SK-N-SH treated with all-trans-retinoic acid at 6 μM for 48 hours (cell line): ENCODE measurements at regions not wholly inside any gene's neighbourhood (a gene's known extent, or its start where the extent isn't known, plus 50 kb on each side); places are given as distances from the start of the nearest gene placed in this dataset.

Experiments used
- ATAC-seq: fragments of 200-7000 bp; cut with Tn5 transposase; 3 replicates; pipeline ENCODE4 v1.9.1; 2020; ENCODE audit warnings: mild to moderate bottlenecking, moderate library complexity
- ARNTL ChIP-seq: fragments of 450-650 bp; formaldehyde crosslinking; IDR thresholded peaks from 2 replicates; pipeline ENCODE4 v1.5.0; 2020; ENCODE audit warnings: low read depth, mild to moderate bottlenecking, moderate library complexity, borderline replicate concordance
- CSDC2 ChIP-seq: fragments of 250-450 bp; sonication (Bioruptor Pico); IDR thresholded peaks from 2 replicates; pipeline ENCODE4 v1.5.0; 2020; ENCODE audit warnings: mild to moderate bottlenecking, moderate library complexity
- CSRNP3 ChIP-seq: fragments of 250-450 bp; sonication (Bioruptor Pico); IDR thresholded peaks from 2 replicates; pipeline ENCODE4 v1.5.1; 2021; ENCODE audit warnings: mild to moderate bottlenecking, moderate library complexity
- ESRRG ChIP-seq: fragments of 250-450 bp; sonication (Bioruptor Pico); IDR thresholded peaks from 2 replicates; pipeline ENCODE4 v1.6.1; 2021; ENCODE audit warnings: mild to moderate bottlenecking
- ISL1 ChIP-seq: fragments of 250-450 bp; sonication (Bioruptor Pico); IDR thresholded peaks from 2 replicates; pipeline ENCODE4 v2.1.2; 2022; ENCODE audit warnings: mild to moderate bottlenecking, moderate library complexity
- PATZ1 ChIP-seq: fragments of 250-450 bp; sonication (Bioruptor Pico); IDR thresholded peaks from 2 replicates; pipeline ENCODE4 v1.8.0; 2020; ENCODE audit warnings: mild to moderate bottlenecking, moderate library complexity, borderline replicate concordance
- POU6F1 ChIP-seq: fragments of 250-450 bp; sonication (Bioruptor Pico); IDR thresholded peaks from 2 replicates; pipeline ENCODE4 v1.8.0; 2021; ENCODE audit warnings: low read depth, mild to moderate bottlenecking, moderate library complexity, borderline replicate concordance
- PPARA ChIP-seq: fragments of 250-450 bp; sonication (Bioruptor Pico); IDR thresholded peaks from 2 replicates; pipeline ENCODE4 v1.5.0; 2020; ENCODE audit warnings: mild to moderate bottlenecking, borderline replicate concordance
- RARB ChIP-seq: fragments of 250-450 bp; sonication (Bioruptor Pico); IDR thresholded peaks from 2 replicates; pipeline ENCODE4 v1.8.0; 2021; ENCODE audit warnings: mild to moderate bottlenecking, moderate library complexity
- TCF4 ChIP-seq: fragments of 250-450 bp; sonication (Bioruptor Pico); IDR thresholded peaks from 2 replicates; pipeline ENCODE4 v1.8.0; 2021; ENCODE audit warnings: mild to moderate bottlenecking, moderate library complexity, borderline replicate concordance
- TOX ChIP-seq: fragments of 250-450 bp; sonication (Bioruptor Pico); IDR thresholded peaks from 2 replicates; pipeline ENCODE4 v1.8.0; 2021; ENCODE audit warnings: mild to moderate bottlenecking, moderate library complexity, borderline replicate concordance
- TSHZ2 ChIP-seq: fragments of 250-450 bp; sonication (Bioruptor Pico); IDR thresholded peaks from 2 replicates; pipeline ENCODE4 v1.5.0; 2020; ENCODE audit warnings: mild to moderate bottlenecking, moderate library complexity
- ZC3H10 ChIP-seq: fragments of 250-450 bp; sonication (Bioruptor Pico); IDR thresholded peaks from 2 replicates; pipeline ENCODE4 v1.5.1; 2021; ENCODE audit warnings: mild to moderate bottlenecking, moderate library complexity
- ZFP3 ChIP-seq: fragments of 250-450 bp; sonication (Bioruptor Pico); IDR thresholded peaks from 2 replicates; pipeline ENCODE4 v1.5.0; 2020; ENCODE audit warnings: mild to moderate bottlenecking, moderate library complexity
- ZFP30 ChIP-seq: fragments of 450-650 bp; formaldehyde crosslinking; IDR thresholded peaks from 2 replicates; pipeline ENCODE4 v1.5.0; 2022; ENCODE audit warnings: mild to moderate bottlenecking, moderate library complexity
- ZNF565 ChIP-seq: fragments of 450-650 bp; formaldehyde crosslinking; conservative IDR thresholded peaks from 2 replicates; pipeline ENCODE4 v1.5.0; 2020; ENCODE audit warnings: low read depth, mild to moderate bottlenecking, moderate library complexity
- ZNF70 ChIP-seq: fragments of 450-650 bp; formaldehyde crosslinking; IDR thresholded peaks from 2 replicates; pipeline ENCODE4 v1.5.0; 2020; ENCODE audit warnings: mild to moderate bottlenecking, moderate library complexity
- ZNF8 ChIP-seq: fragments of 450-650 bp; formaldehyde crosslinking; IDR thresholded peaks from 2 replicates; pipeline ENCODE4 v1.5.0; 2020; ENCODE audit warnings: mild to moderate bottlenecking, moderate library complexity

- TF ChIP-seq CSDC2 (CRISPR knock-in tag) (no peak), ZNF70 (CRISPR knock-in tag) (no peak), ZC3H10 (CRISPR knock-in tag) (no peak)
Observed at GRCh38 chr10:106511917-106512316, 652.6 kb downstream of the SORCS1 start (continued).

- TF ChIP-seq RARB (CRISPR knock-in tag) (no peak), PPARA (CRISPR knock-in tag) (no peak), POU6F1 (CRISPR knock-in tag) (no peak), ZFP3 (CRISPR knock-in tag) (no peak), ZNF565 (CRISPR knock-in tag) (no peak), ZNF70 (CRISPR knock-in tag) (no peak), TOX (CRISPR knock-in tag) (no peak), TCF4 (CRISPR knock-in tag) (no peak), ZC3H10 (CRISPR knock-in tag) (no peak), ZNF8 (CRISPR knock-in tag) (no peak), ARNTL (CRISPR knock-in tag) (no peak), ISL1 (no peak), TSHZ2 (no peak)
- TF ChIP-seq, all 23 proteins: peak for 0
- no peak for ATAC-seq
Observed at GRCh38 chr10:106508950-106509349, 655.6 kb downstream of the SORCS1 start.

GRCh38 chr10:106506526-106507283 is 657.8 kb downstream of the SORCS1 start:
- TF ChIP-seq ZFP30 (CRISPR knock-in tag) = no peak
- TF ChIP-seq CSRNP3 (CRISPR knock-in tag) = no peak
- TF ChIP-seq PATZ1 = no peak
- TF ChIP-seq ESRRG = no peak
- no peak for TF ChIP-seq ZNF8 (CRISPR knock-in tag)
- no peak for TF ChIP-seq ZC3H10 (CRISPR knock-in tag)
- TF ChIP-seq TOX (CRISPR knock-in tag) = no peak
- no peak for TF ChIP-seq POU6F1 (CRISPR knock-in tag)
- no peak for TF ChIP-seq RARB (CRISPR knock-in tag)
- ATAC-seq = no peak

- TF ChIP-seq ZFP3 (CRISPR knock-in tag) = no peak
- ATAC-seq = no peak
Observed at GRCh38 chr10:106504536-106504935, 660.0 kb downstream of the SORCS1 start.
